ENCODE measurements at regions not wholly inside any gene's neighbourhood (a gene's known extent, or its start where the extent isn't known, plus 50 kb on each side); places are given as distances from the start of the nearest gene placed in this dataset.

GRCh38 chr6:43850314-43851203 lies 80.5 kb downstream of the VEGFA start (continued):
- TF ChIP-seq, protein P1, sequence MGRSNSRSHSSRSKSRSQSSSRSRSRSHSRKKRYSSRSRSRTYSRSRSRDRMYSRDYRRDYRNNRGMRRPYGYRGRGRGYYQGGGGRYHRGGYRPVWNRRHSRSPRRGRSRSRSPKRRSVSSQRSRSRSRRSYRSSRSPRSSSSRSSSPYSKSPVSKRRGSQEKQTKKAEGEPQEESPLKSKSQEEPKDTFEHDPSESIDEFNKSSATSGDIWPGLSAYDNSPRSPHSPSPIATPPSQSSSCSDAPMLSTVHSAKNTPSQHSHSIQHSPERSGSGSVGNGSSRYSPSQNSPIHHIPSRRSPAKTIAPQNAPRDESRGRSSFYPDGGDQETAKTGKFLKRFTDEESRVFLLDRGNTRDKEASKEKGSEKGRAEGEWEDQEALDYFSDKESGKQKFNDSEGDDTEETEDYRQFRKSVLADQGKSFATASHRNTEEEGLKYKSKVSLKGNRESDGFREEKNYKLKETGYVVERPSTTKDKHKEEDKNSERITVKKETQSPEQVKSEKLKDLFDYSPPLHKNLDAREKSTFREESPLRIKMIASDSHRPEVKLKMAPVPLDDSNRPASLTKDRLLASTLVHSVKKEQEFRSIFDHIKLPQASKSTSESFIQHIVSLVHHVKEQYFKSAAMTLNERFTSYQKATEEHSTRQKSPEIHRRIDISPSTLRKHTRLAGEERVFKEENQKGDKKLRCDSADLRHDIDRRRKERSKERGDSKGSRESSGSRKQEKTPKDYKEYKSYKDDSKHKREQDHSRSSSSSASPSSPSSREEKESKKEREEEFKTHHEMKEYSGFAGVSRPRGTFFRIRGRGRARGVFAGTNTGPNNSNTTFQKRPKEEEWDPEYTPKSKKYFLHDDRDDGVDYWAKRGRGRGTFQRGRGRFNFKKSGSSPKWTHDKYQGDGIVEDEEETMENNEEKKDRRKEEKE (IDR thresholded peaks at IDR 0.05) = no peak
- TF ChIP-seq HDGF (IDR thresholded peaks at IDR 0.05) (no peak), IKZF2 (IDR thresholded peaks at IDR 0.05) (no peak), BRCA1 (IDR thresholded peaks at IDR 0.05; ENCODE audit: low read depth, low read length) (no peak), MYC (IDR thresholded peaks at IDR 0.05; ENCODE audit: insufficient read depth, insufficient read length, insufficient replicate concordance, low read length, severe bottlenecking) (no peak)

- no peak for DNase-seq (ENCODE audit: low read depth, low spot score)
- WGBS (ENCODE audit: insufficient coverage, insufficient replicate concordance, low lambda C conversion rate, missing lambda C conversion rate) = 26% methylated on average over 5 of the region's 5 CpGs
- Histone ChIP-seq H3K36me3 (ENCODE audit: control insufficient read depth in 2 of 2, insufficient read depth in 2 of 2, low read length in 1 of 2) (no peaks in the 10 kb centered on the region), H3K4me1 (ENCODE audit: control insufficient read depth, insufficient read depth, low read length) (peaks cover 3% of the 10 kb centered on the region; the same call in 1 of the 2 replicates), H2AFZ (ENCODE audit: control insufficient read depth, low read depth, low read length) (no peak overlapping the region), H4K20me1 (ENCODE audit: control insufficient read depth, insufficient read depth) (no peaks in the 10 kb centered on the region), H3K4me2 (ENCODE audit: control insufficient read depth, insufficient read depth) (no peak overlapping the region), H3K4me3 (no peak overlapping the region), H3K27ac (ENCODE audit: control insufficient read depth, insufficient read depth) (no peak overlapping the region), H3K27me3 (replicated peaks in 1 of 2; ENCODE audit: control insufficient read depth in 2 of 2, insufficient read depth in 2 of 2, low read length in 1 of 2) (no peaks in the 10 kb centered on the region; a peak in 1 of 4 replicates), H3K9ac (ENCODE audit: control insufficient read depth, insufficient read depth, low read length) (no peak overlapping the region), H3K9me3 (replicated peaks; ENCODE audit: control insufficient read depth, insufficient read depth, low read length) (no peaks in the 10 kb centered on the region), H3K79me2 (ENCODE audit: control insufficient read depth, insufficient read depth, low read length) (no peaks in the 10 kb centered on the region)
- RAD21 ChIA-PET (ENCODE audit: unreplicated experiment) = interaction anchor here (1.6 kb wide), 1 partner anchor 151 kb away, joined by 3 read pairs; no protein-coding TSS in a partner anchor
- ATAC-seq = no peak
- in situ Hi-C loops (cut with MboI) = no loop called here
- CTCF ChIA-PET = interaction anchor here (1.4 kb wide), 1 partner anchor 101 kb away, joined by 3 read pairs; no protein-coding TSS in a partner anchor
- SMC1A ChIA-PET (ENCODE audit: uncharacterized antibody, unreplicated experiment) = interaction anchor here (0.6 to 1.5 kb wide), 4 partner anchors 9 to 125 kb away, joined by 3 to 4 read pairs (median 3); no protein-coding TSS in a partner anchor
- no peak for FAIRE-seq
- POLR2A ChIA-PET = interaction anchor here (0.7 kb wide), 1 partner anchor 151 kb away, joined by 3 read pairs; no protein-coding TSS in a partner anchor
- intact Hi-C loops (cut with micrococcal nuclease; ENCODE audit: unreplicated experiment) = no loop called here
- BruUV-seq (replicated peaks) = no TSS peak
- TF ChIP-seq TBL1XR1 (IDR thresholded peaks at IDR 0.05; ENCODE audit: low read depth, low read length) = no peak
- TF ChIP-seq CBX5 (IDR thresholded peaks at IDR 0.05; ENCODE audit: low read depth) = no peak
- TF ChIP-seq, protein P2, sequence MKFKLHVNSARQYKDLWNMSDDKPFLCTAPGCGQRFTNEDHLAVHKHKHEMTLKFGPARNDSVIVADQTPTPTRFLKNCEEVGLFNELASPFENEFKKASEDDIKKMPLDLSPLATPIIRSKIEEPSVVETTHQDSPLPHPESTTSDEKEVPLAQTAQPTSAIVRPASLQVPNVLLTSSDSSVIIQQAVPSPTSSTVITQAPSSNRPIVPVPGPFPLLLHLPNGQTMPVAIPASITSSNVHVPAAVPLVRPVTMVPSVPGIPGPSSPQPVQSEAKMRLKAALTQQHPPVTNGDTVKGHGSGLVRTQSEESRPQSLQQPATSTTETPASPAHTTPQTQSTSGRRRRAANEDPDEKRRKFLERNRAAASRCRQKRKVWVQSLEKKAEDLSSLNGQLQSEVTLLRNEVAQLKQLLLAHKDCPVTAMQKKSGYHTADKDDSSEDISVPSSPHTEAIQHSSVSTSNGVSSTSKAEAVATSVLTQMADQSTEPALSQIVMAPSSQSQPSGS (IDR thresholded peaks at IDR 0.05; ENCODE audit: low read length) = no peak
- TF ChIP-seq PRDM15 (CRISPR knock-in tag; IDR thresholded peaks at IDR 0.05) = no peak
- no peak for TF ChIP-seq WRNIP1 (IDR thresholded peaks at IDR 0.05; ENCODE audit: borderline replicate concordance, low read depth, low read length)
- TF ChIP-seq, protein P3, sequence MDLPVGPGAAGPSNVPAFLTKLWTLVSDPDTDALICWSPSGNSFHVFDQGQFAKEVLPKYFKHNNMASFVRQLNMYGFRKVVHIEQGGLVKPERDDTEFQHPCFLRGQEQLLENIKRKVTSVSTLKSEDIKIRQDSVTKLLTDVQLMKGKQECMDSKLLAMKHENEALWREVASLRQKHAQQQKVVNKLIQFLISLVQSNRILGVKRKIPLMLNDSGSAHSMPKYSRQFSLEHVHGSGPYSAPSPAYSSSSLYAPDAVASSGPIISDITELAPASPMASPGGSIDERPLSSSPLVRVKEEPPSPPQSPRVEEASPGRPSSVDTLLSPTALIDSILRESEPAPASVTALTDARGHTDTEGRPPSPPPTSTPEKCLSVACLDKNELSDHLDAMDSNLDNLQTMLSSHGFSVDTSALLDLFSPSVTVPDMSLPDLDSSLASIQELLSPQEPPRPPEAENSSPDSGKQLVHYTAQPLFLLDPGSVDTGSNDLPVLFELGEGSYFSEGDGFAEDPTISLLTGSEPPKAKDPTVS (IDR thresholded peaks at IDR 0.05; ENCODE audit: low read depth, low read length) = no peak
These were observed 79.8 kb downstream of the VEGFA start for GRCh38 chr6:43849844-43850243.
